ENCODE measurements at regions not wholly inside any gene's neighbourhood (a gene's known extent, or its start where the extent isn't known, plus 50 kb on each side); places are given as distances from the start of the nearest gene placed in this dataset.

DNA sequence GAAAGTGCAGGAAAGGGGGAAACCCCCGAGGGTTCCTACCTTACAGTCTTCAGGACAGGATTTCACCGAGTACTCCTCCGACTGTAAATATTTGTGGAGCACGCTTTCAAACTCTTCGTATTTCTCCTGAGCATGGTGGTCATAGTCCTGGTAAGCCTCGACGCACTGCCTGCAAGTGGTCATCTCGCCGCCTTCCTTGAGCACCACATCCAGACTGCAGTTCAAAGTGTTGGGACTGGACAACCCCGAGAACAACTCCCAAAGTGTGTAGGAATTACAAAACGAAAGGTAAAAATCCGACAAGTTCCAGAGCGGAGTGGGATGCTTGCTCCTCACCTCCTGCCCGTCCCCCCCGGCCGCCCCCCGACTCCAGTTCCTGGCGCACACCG is 349.7 kb downstream of the LIG4 start:
- Histone ChIP-seq H3K9me3 (no peaks in the 10 kb centered on the region), H3K4me3 (no peak overlapping the region), H3K27me3 (peaks cover 0 to 8% of the 10 kb centered on the region in 2 donors), H3K36me3 (no peaks in the 10 kb centered on the region), H3K4me1 (peaks cover 0 to 8% (median 0%) of the 10 kb centered on the region in 4 donors), H3K27ac (no peak overlapping the region)
- ATAC-seq: no peak
- no peak for TF ChIP-seq POLR2A (IDR thresholded peaks at IDR 0.05)
- TF ChIP-seq, protein P1, sequence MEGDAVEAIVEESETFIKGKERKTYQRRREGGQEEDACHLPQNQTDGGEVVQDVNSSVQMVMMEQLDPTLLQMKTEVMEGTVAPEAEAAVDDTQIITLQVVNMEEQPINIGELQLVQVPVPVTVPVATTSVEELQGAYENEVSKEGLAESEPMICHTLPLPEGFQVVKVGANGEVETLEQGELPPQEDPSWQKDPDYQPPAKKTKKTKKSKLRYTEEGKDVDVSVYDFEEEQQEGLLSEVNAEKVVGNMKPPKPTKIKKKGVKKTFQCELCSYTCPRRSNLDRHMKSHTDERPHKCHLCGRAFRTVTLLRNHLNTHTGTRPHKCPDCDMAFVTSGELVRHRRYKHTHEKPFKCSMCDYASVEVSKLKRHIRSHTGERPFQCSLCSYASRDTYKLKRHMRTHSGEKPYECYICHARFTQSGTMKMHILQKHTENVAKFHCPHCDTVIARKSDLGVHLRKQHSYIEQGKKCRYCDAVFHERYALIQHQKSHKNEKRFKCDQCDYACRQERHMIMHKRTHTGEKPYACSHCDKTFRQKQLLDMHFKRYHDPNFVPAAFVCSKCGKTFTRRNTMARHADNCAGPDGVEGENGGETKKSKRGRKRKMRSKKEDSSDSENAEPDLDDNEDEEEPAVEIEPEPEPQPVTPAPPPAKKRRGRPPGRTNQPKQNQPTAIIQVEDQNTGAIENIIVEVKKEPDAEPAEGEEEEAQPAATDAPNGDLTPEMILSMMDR (IDR thresholded peaks at IDR 0.05): no peak
- 5% methylated on average over 9 of the region's 19 CpGs for WGBS (ENCODE audit: insufficient coverage, low coverage, low lambda C conversion rate, missing lambda C conversion rate)
- intact Hi-C loops (cut with DNase I): no loop called here
- DNase-seq: no peak

DNA sequence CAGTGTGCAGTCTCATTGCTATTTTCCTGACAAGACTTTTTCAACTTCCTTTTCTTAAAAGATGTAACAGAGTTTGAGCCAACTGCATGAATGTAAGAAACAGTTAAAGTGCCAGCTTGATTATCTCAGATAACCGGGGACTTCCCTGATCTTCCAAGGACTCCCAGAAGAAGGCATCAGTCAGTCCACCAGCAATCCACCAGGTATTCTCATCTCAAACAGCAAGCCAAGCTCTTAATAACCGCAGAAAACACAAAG is 350.1 kb downstream of the LIG4 start:
- 19% methylated on average over 2 of the region's 2 CpGs for WGBS (ENCODE audit: insufficient coverage, low coverage, low lambda C conversion rate, missing lambda C conversion rate)
- Histone ChIP-seq H3K4me1 (peaks cover 0 to 8% (median 0%) of the 10 kb centered on the region in 4 donors), H3K36me3 (no peaks in the 10 kb centered on the region), H3K4me3 (no peak overlapping the region), H3K9me3 (no peaks in the 10 kb centered on the region), H3K27ac (no peak overlapping the region), H3K27me3 (peaks cover 0 to 8% of the 10 kb centered on the region in 2 donors)
- no peak for ATAC-seq
- intact Hi-C loops (cut with DNase I): no loop called here
- DNase-seq: no peak
- TF ChIP-seq, protein P1 (IDR thresholded peaks at IDR 0.05): no peak
- no peak for TF ChIP-seq POLR2A (IDR thresholded peaks at IDR 0.05)

DNA sequence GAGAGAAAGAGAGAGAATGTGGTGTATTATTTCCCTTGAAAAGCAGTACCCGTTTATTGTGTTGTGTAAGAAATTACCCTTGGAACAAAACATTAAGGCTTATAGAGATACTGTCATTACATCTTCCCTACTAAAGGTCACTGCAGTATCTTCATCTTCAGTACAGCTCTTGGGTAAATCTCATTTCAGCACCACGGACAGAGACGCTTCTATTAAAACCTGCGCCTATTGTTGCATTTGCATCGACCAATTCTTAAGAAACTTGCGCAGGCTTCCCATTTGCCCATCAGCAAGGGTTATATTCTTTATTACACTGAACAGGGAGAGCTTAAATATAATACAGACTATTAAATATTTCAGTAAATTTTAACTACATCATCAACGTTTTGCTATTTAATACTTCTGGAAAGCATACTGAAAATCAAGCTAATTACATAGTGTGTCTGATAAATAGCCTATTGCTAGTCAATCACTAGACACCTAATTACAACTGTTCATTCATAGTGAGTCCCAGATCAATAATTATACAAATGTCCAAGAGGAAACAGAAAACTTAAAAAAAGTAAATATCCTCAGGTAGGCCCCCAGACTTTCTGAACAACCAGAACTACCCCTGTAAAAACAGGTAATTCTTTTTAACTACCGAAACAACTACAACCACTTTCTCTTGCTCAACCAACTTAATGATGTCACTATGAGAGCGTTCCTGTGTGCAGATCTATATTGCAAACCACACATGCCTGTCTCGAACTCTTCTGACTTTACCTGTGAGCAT is 350.6 kb downstream of the LIG4 start:
- Histone ChIP-seq H3K36me3 (no peaks in the 10 kb centered on the region), H3K4me3 (no peak overlapping the region), H3K27ac (no peak overlapping the region), H3K27me3 (peaks cover 0 to 8% of the 10 kb centered on the region in 2 donors), H3K4me1 (peaks cover 0 to 8% (median 0%) of the 10 kb centered on the region in 4 donors), H3K9me3 (no peaks in the 10 kb centered on the region)
- ATAC-seq (no peak), DNase-seq (no peak)
- no peak for TF ChIP-seq POLR2A (IDR thresholded peaks at IDR 0.05)
- TF ChIP-seq, protein P1 (IDR thresholded peaks at IDR 0.05): no peak
- WGBS (ENCODE audit: insufficient coverage, low coverage, low lambda C conversion rate, missing lambda C conversion rate): 19% methylated on average over 10 of the region's 10 CpGs
- intact Hi-C loops (cut with DNase I): no loop called here

DNA sequence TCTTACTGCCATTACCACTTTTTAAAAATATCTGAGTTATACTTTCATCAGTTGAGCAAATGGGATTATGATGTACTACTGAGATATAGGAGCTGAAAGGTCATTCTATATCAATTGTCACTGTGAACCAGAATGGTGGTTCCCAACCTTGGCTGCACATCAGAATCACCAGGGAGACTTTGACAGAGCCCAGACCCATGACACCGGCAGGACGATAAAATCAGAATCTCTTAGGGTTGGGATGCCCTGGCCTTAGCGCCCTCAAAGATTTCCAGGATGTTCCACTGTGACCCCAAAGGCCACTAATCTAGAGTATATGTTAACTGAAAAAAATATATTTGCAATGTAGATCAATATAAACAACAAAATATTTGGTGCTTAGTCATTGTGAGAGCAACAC is 355.1 kb downstream of the LIG4 start:
- no peak overlapping the region for H3K27ac ChIP-seq
- no peaks in the 10 kb centered on the region for H3K9me3 ChIP-seq
- H3K4me1 ChIP-seq: no peaks in the 10 kb centered on the region
- 72% methylated on average over 3 of the region's 3 CpGs for WGBS (ENCODE audit: insufficient coverage, low coverage, low lambda C conversion rate, missing lambda C conversion rate)
- intact Hi-C loops (cut with DNase I): no loop called here
- no peak overlapping the region for H3K4me3 ChIP-seq
- TF ChIP-seq POLR2A (IDR thresholded peaks at IDR 0.05): no peak
- TF ChIP-seq, protein P1 (IDR thresholded peaks at IDR 0.05): no peak
- DNase-seq: no peak
- no peak for ATAC-seq
- no peaks in the 10 kb centered on the region for H3K36me3 ChIP-seq
- no peaks in the 10 kb centered on the region for H3K27me3 ChIP-seq
